C4-2B (cell line): ENCODE measurements at regions not wholly inside any gene's neighbourhood (a gene's known extent, or its start where the extent isn't known, plus 50 kb on each side); places are given as distances from the start of the nearest gene placed in this dataset.

Experiments
- ZFX ChIP-seq: fragments of 450-650 bp; IDR thresholded peaks from 2 replicates; pipeline ENCODE4 v1.6.1; 2017
- TF ChIP-seq, protein P1 (sequence below): fragments of 450-650 bp; conservative IDR thresholded peaks from 2 replicates; pipeline ENCODE4 v1.5.1; 2017; ENCODE audit warnings: mild to moderate bottlenecking

DNA sequence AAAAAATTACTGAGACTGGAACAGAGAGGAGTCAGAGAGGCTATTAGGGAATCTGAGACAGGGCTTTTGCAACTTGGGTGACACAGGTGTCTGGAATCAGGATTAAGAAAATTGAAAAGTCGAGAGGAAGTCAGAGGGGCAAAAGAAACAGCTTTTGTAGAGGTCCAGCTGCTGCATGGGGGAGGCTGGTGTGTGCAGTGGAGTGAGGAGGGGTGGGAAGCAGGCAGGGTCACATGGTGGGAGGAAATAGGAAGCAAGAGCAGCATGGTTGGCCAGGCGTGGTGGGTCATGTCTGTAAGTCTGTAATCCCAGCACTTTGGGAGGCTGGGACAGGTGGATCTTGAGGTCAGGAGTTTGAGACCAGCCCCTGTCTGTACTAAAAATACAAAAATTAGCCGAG lies 69.7 kb upstream of the VRK1 start:
- TF ChIP-seq, protein P1, sequence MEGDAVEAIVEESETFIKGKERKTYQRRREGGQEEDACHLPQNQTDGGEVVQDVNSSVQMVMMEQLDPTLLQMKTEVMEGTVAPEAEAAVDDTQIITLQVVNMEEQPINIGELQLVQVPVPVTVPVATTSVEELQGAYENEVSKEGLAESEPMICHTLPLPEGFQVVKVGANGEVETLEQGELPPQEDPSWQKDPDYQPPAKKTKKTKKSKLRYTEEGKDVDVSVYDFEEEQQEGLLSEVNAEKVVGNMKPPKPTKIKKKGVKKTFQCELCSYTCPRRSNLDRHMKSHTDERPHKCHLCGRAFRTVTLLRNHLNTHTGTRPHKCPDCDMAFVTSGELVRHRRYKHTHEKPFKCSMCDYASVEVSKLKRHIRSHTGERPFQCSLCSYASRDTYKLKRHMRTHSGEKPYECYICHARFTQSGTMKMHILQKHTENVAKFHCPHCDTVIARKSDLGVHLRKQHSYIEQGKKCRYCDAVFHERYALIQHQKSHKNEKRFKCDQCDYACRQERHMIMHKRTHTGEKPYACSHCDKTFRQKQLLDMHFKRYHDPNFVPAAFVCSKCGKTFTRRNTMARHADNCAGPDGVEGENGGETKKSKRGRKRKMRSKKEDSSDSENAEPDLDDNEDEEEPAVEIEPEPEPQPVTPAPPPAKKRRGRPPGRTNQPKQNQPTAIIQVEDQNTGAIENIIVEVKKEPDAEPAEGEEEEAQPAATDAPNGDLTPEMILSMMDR: no peak
- no peak for TF ChIP-seq ZFX
